HCT116 (cell line): ENCODE measurements at regions not wholly inside any gene's neighbourhood (a gene's known extent, or its start where the extent isn't known, plus 50 kb on each side); places are given as distances from the start of the nearest gene placed in this dataset.

Source experiments
- ATAC-seq: fragments of 200-7000 bp; cut with Tn5 transposase; 2 replicates; pipeline ENCODE4 v1.9.1; 2020; ENCODE audit warnings: mild to moderate bottlenecking, moderate library complexity
- BruUV-seq: library from RNA; stranded (reverse); fragments of 400-500 nt; replicated peaks from 2 replicates; lab custom pipeline; 2021; lab: Mats Ljungman, UMichigan
- CTCF ChIA-PET: fragments of 300-600 bp; sonication (Branson Sonifier 250); formaldehyde crosslinking; loops from one replicate; lab custom pipeline; 2021; ENCODE audit warnings: antibody characterized with exemption; lab: Charles Lee
- POLR2A ChIA-PET: fragments of 300-600, 350-600 bp; sonication (Branson Sonifier 250); formaldehyde crosslinking; loops from one replicate; lab custom pipeline; 2021; ENCODE audit warnings: antibody characterized with exemption; lab: Charles Lee
- RAD21 ChIA-PET, 2 experiments: fragments of 300-600 bp; sonication (Branson Sonifier 250); formaldehyde crosslinking; loops; one replicate each; lab custom pipeline; 2023; ENCODE audit warnings: low total read pairs in 2 of 2; ENCODE audit not compliant: uncharacterized antibody in 2 of 2, unreplicated experiment in 2 of 2, low non-redundant PET in 1 of 2; lab: Charles Lee
- DNase-seq: peaks from one replicate; pipeline ENCODE4 v3.0.0-alpha.2; 2010; ENCODE audit warnings: low read depth, low spot score
- H2AFZ ChIP-seq: fragments of 200-600 bp; shearing (Covaris generic), sonication (generic); 2 replicates; pipeline ENCODE4 v1.6.1; 2017; ENCODE audit warnings: low read depth, mixed run types, mixed read lengths, antibody characterized with exemption, low read length; ENCODE audit not compliant: poor library complexity, severe bottlenecking
- H3K27ac ChIP-seq: 2 replicates; pipeline ENCODE4 v1.5.1; 2012; ENCODE audit warnings: low read depth, low read length
- H3K27me3 ChIP-seq: fragments of 200-600 bp; sonication (generic); 2 replicates; pipeline ENCODE4 v1.6.1; 2016; ENCODE audit warnings: mixed run types, low read length, mixed read lengths; ENCODE audit not compliant: insufficient read depth
- H3K36me3 ChIP-seq, 2 experiments: fragments of 200-500 bp in 1 of 2; fragments of 200-600 bp in 1 of 2; sonication (Bioruptor generic) in 1 of 2; sonication (generic) in 1 of 2; 2 replicates each; pipeline versions ENCODE4 v1.5.1 to v1.6.1; 2014 to 2016; ENCODE audit warnings: low read length in 2 of 2, inconsistent platforms in 1 of 2, mixed read lengths in 1 of 2, mixed run types in 1 of 2; ENCODE audit not compliant: insufficient read depth in 2 of 2, control insufficient read depth in 1 of 2
- H3K4me1 ChIP-seq, 2 experiments: fragments of 200-600 bp in 1 of 2; sonication (generic) in 1 of 2; 2 replicates each; pipeline versions ENCODE4 v1.5.1 to v1.6.1; 2012 to 2017; ENCODE audit warnings: low read length in 2 of 2, inconsistent platforms in 1 of 2, mild to moderate bottlenecking in 1 of 2, mixed read lengths in 1 of 2, mixed run types in 1 of 2, moderate library complexity in 1 of 2; ENCODE audit not compliant: insufficient read depth in 2 of 2, control insufficient read depth in 1 of 2
- H3K4me2 ChIP-seq: fragments of 200-600 bp; sonication (generic); 2 replicates; pipeline ENCODE4 v1.6.1; 2017; ENCODE audit warnings: mixed run types, low read length, mixed read lengths
- H3K4me3 ChIP-seq, 2 experiments: fragments of 200-600 bp in 1 of 2; sonication (generic) in 1 of 2; replicated peaks in 1 of 2; 2 replicates each; pipeline ENCODE4 v1.5.1; 2011 to 2016; ENCODE audit warnings: low read length in 2 of 2, control low read depth in 1 of 2, low read depth in 1 of 2, mild to moderate bottlenecking in 1 of 2, mixed read lengths in 1 of 2, mixed run types in 1 of 2
- H3K79me2 ChIP-seq: fragments of 200-600 bp; sonication (generic); 2 replicates; pipeline ENCODE4 v1.6.1; 2017; ENCODE audit warnings: mild to moderate bottlenecking, mixed run types, low read length, moderate library complexity, mixed read lengths; ENCODE audit not compliant: insufficient read depth
- H3K9ac ChIP-seq: fragments of 200-600 bp; sonication (generic); 2 replicates; pipeline ENCODE4 v1.6.1; 2016; ENCODE audit warnings: low read length, mixed read lengths
- H3K9me2 ChIP-seq: fragments of 200-600 bp; sonication (generic), shearing (Covaris generic); 2 replicates; pipeline ENCODE4 v1.6.1; 2017; ENCODE audit warnings: mixed run types, mild to moderate bottlenecking, moderate library complexity; ENCODE audit not compliant: insufficient read depth
- H3K9me3 ChIP-seq, 2 experiments: fragments of 200-500 bp in 1 of 2; fragments of 200-600 bp in 1 of 2; sonication (Bioruptor generic) in 1 of 2; sonication (generic) in 1 of 2; 2 replicates each; pipeline ENCODE4 v1.6.1; 2014 to 2017; ENCODE audit warnings: low read length in 2 of 2, mixed read lengths in 2 of 2, inconsistent platforms in 1 of 2, low read depth in 1 of 2, mild to moderate bottlenecking in 1 of 2, mixed run types in 1 of 2, moderate library complexity in 1 of 2; ENCODE audit not compliant: control insufficient read depth in 1 of 2, insufficient read depth in 1 of 2
- H4K20me1 ChIP-seq: fragments of 200-600 bp; sonication (generic), shearing (Covaris generic); 2 replicates; pipeline ENCODE4 v1.6.1; 2017; ENCODE audit warnings: mixed run types, mild to moderate bottlenecking, moderate library complexity; ENCODE audit not compliant: insufficient read depth
- CEBPB ChIP-seq: IDR thresholded peaks from 2 replicates; pipeline ENCODE4 v1.6.1; 2012; ENCODE audit warnings: low read depth
- EZH2 ChIP-seq: fragments of 200-600 bp; sonication (generic); IDR thresholded peaks from 2 replicates; pipeline ENCODE4 v1.6.1; 2017; ENCODE audit warnings: antibody characterized with exemption, mixed run types
- FOSL1 ChIP-seq: IDR thresholded peaks from 2 replicates; pipeline ENCODE4 v1.6.1; 2012; ENCODE audit warnings: low read depth
- POLR2AphosphoS5 ChIP-seq: IDR thresholded peaks from 2 replicates; pipeline ENCODE4 v1.6.1; 2011; ENCODE audit warnings: mild to moderate bottlenecking, low read depth, low read length, moderate library complexity
- SRF ChIP-seq: IDR thresholded peaks from 2 replicates; pipeline ENCODE4 v1.6.1; 2012; ENCODE audit warnings: low read depth
- TCF7L2 ChIP-seq: IDR thresholded peaks from 2 replicates; pipeline ENCODE4 v1.7.0; 2011; ENCODE audit warnings: borderline replicate concordance, inconsistent platforms; ENCODE audit not compliant: insufficient read depth, insufficient read length; ENCODE audit errors: extremely low read depth
- YY1 ChIP-seq: IDR thresholded peaks from 2 replicates; pipeline ENCODE4 v1.6.1; 2011; ENCODE audit warnings: low read length, low read depth, moderate library complexity, mild to moderate bottlenecking; ENCODE audit not compliant: insufficient replicate concordance; ENCODE audit errors: extremely low read depth
- ZNF274 ChIP-seq: fragments of 200-500 bp; sonication (Bioruptor generic); IDR thresholded peaks from 2 replicates; pipeline ENCODE4 v1.6.1; 2014; ENCODE audit warnings: mild to moderate bottlenecking, low read depth, low read length, inconsistent platforms
- intact Hi-C: fragments of 100-400 bp; cut with micrococcal nuclease; formaldehyde crosslinking; loops from 2 replicates; pipeline ENCODE4 v1.10.0; 2022
- TF ChIP-seq, protein P1 (sequence below), 3 experiments: fragments of 200-600 bp in 1 of 3; sonication (generic) in 1 of 3; IDR thresholded peaks in 2 of 3; conservative IDR thresholded peaks in 1 of 3; 2 replicates each; pipeline ENCODE4 v1.5.1; 2012 to 2017; ENCODE audit warnings: low read depth in 2 of 3, low read length in 2 of 3, antibody characterized with exemption in 1 of 3, borderline replicate concordance in 1 of 3, control low read depth in 1 of 3, mild to moderate bottlenecking in 1 of 3, mixed read lengths in 1 of 3, mixed run types in 1 of 3, moderate library complexity in 1 of 3; ENCODE audit not compliant: insufficient read depth in 1 of 3
- TF ChIP-seq, protein P2 (sequence below): IDR thresholded peaks from 2 replicates; pipeline ENCODE4 v1.6.1; 2011; ENCODE audit warnings: mild to moderate bottlenecking, low read length, moderate library complexity; ENCODE audit not compliant: insufficient replicate concordance; ENCODE audit errors: extremely low read depth
- TF ChIP-seq, protein P3 (sequence below): IDR thresholded peaks from 2 replicates; pipeline ENCODE4 v1.6.1; 2012

DNA sequence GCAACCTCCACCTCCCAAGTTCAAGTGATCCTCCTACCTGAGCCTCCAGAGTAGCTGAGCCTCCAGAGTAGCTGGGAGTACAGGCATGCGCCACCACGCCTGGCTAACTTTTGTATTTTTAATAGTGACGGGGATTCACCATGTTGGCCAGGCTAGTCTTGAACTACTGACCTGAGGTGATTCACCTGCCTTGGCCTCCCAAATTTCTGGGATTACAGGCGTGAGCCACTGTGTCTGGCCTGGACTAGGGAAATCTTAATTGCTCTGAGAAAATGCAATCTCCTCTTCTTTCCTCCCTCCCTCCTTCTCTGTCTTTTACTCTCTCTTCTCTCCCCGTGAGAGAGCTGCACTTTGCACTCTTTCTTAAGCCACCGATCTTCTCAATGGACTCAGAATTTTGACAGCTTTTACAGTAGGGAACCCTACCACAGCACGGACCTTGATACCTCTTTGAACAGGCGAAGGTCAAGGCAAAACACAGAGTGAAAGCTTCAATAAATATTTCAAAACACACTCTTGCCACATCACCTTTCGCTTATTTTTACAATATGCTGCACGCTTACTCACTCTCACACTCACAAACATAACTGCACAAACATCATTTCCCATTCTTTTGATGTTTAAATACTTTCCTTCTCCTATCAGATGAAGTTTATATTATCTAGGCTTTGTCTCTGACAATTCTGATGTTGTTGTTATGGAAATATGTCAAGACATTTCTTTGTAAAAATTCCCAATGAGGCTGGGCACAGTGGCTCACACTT, 173.4 kb upstream of the NRP1 start:
- Histone ChIP-seq H3K4me1 (peaks cover 12 to 17% of the 10 kb centered on the region in 2 experiments; a peak in 3 of 4 replicates), H2AFZ (no peak overlapping the region), H3K9me3 (no peaks in the 10 kb centered on the region), H3K79me2 (no peaks in the 10 kb centered on the region), H3K27me3 (no peaks in the 10 kb centered on the region), H3K4me3 (no peak overlapping the region), H3K9ac (no peak overlapping the region), H3K9me2 (no peaks in the 10 kb centered on the region), H3K4me2 (no peak overlapping the region), H3K36me3 (no peaks in the 10 kb centered on the region), H3K27ac (no peak overlapping the region), H4K20me1 (no peaks in the 10 kb centered on the region)
- ATAC-seq (no peak), DNase-seq (no peak)
- ChIA-PET CTCF (no interaction called here), POLR2A (no interaction called here), RAD21 (no interaction called here)
- TF ChIP-seq, protein P1, sequence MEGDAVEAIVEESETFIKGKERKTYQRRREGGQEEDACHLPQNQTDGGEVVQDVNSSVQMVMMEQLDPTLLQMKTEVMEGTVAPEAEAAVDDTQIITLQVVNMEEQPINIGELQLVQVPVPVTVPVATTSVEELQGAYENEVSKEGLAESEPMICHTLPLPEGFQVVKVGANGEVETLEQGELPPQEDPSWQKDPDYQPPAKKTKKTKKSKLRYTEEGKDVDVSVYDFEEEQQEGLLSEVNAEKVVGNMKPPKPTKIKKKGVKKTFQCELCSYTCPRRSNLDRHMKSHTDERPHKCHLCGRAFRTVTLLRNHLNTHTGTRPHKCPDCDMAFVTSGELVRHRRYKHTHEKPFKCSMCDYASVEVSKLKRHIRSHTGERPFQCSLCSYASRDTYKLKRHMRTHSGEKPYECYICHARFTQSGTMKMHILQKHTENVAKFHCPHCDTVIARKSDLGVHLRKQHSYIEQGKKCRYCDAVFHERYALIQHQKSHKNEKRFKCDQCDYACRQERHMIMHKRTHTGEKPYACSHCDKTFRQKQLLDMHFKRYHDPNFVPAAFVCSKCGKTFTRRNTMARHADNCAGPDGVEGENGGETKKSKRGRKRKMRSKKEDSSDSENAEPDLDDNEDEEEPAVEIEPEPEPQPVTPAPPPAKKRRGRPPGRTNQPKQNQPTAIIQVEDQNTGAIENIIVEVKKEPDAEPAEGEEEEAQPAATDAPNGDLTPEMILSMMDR (IDR thresholded peaks at IDR 0.05 in 2 of 3, conservative IDR thresholded peaks at IDR 0.05 in 1 of 3; ENCODE audit: borderline replicate concordance in 1 of 3, insufficient read depth in 1 of 3, low read depth in 2 of 3, low read length in 2 of 3), result no peak
- no peak for TF ChIP-seq FOSL1
- no peak for TF ChIP-seq EZH2
- TF ChIP-seq ZNF274, result no peak
- no peak for TF ChIP-seq YY1
- no peak for TF ChIP-seq TCF7L2
- TF ChIP-seq, protein P2, sequence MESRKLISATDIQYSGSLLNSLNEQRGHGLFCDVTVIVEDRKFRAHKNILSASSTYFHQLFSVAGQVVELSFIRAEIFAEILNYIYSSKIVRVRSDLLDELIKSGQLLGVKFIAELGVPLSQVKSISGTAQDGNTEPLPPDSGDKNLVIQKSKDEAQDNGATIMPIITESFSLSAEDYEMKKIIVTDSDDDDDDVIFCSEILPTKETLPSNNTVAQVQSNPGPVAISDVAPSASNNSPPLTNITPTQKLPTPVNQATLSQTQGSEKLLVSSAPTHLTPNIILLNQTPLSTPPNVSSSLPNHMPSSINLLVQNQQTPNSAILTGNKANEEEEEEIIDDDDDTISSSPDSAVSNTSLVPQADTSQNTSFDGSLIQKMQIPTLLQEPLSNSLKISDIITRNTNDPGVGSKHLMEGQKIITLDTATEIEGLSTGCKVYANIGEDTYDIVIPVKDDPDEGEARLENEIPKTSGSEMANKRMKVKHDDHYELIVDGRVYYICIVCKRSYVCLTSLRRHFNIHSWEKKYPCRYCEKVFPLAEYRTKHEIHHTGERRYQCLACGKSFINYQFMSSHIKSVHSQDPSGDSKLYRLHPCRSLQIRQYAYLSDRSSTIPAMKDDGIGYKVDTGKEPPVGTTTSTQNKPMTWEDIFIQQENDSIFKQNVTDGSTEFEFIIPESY, result no peak
- no peak for TF ChIP-seq SRF
- TF ChIP-seq POLR2AphosphoS5, result no peak
- TF ChIP-seq CEBPB, result no peak
- TF ChIP-seq, protein P3, sequence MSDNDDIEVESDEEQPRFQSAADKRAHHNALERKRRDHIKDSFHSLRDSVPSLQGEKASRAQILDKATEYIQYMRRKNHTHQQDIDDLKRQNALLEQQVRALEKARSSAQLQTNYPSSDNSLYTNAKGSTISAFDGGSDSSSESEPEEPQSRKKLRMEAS, result no peak
- BruUV-seq, result no TSS peak
- intact Hi-C loops, result no loop called here
